Skeletal muscle satellite cell (primary cell): ENCODE measurements at regions not wholly inside any gene's neighbourhood (a gene's known extent, or its start where the extent isn't known, plus 50 kb on each side); places are given as distances from the start of the nearest gene placed in this dataset.
"Not testable (repeated sequence)": the region's sequence is repeated elsewhere in the genome, so short reads cannot be mapped to it uniquely, and the experiment has no call there.

ENCODE experiments used
- H3K27me3 ChIP-seq: 2 replicates; pipeline ENCODE4 v1.7.0; 2013; ENCODE audit warnings: low read length; ENCODE audit not compliant: control insufficient read depth, insufficient read depth
- H3K36me3 ChIP-seq: 2 replicates; pipeline ENCODE4 v1.7.0; 2013; ENCODE audit warnings: mild to moderate bottlenecking, control low read depth, low read length; ENCODE audit not compliant: insufficient read depth
- H3K4me1 ChIP-seq: 2 replicates; pipeline ENCODE4 v1.7.0; 2013; ENCODE audit warnings: low read length; ENCODE audit not compliant: control insufficient read depth, insufficient read depth
- H3K4me2 ChIP-seq: 2 replicates; pipeline ENCODE4 v1.7.0; 2013; ENCODE audit warnings: mild to moderate bottlenecking, low read length
- H3K4me3 ChIP-seq: 2 replicates; pipeline ENCODE4 v1.7.0; 2013; ENCODE audit warnings: low read length
- H3K9ac ChIP-seq: 2 replicates; pipeline ENCODE4 v1.7.0; 2013; ENCODE audit warnings: mild to moderate bottlenecking, low read depth, low read length, moderate library complexity
- H3K9me3 ChIP-seq: replicated peaks from 2 replicates; pipeline ENCODE4 v1.7.0; 2013; ENCODE audit warnings: mild to moderate bottlenecking, control low read depth, low read length

- Histone ChIP-seq H3K27me3 (no peaks in the 10 kb centered on the region), H3K36me3 (no peaks in the 10 kb centered on the region)
These were observed 1136.0 kb downstream of the HACE1 start for GRCh38 chr6:103723438-103724322.

GRCh38 chr6:103722683-103723082 is 1137.0 kb downstream of the HACE1 start:
- Histone ChIP-seq H3K9ac (no peak overlapping the region), H3K4me2 (no peak overlapping the region), H3K4me1 (no peaks in the 10 kb centered on the region), H3K4me3 (no peak overlapping the region), H3K9me3 (peaks cover 10% of the 10 kb centered on the region), H3K36me3 (no peaks in the 10 kb centered on the region), H3K27me3 (no peaks in the 10 kb centered on the region)

More at GRCh38 chr6:103723438-103724322, 1136.0 kb downstream of the HACE1 start:
- no peak overlapping the region for H3K9ac ChIP-seq
- H3K9me3 ChIP-seq, result peaks cover 10% of the 10 kb centered on the region
- no peak overlapping the region for H3K4me2 ChIP-seq
- no peaks in the 10 kb centered on the region for H3K4me1 ChIP-seq
- no peak overlapping the region for H3K4me3 ChIP-seq

- no peaks in the 10 kb centered on the region for H3K36me3 ChIP-seq
- H3K9me3 ChIP-seq, result peaks cover 10% of the 10 kb centered on the region
- H3K4me3 ChIP-seq, result no peak overlapping the region
- H3K9ac ChIP-seq, result no peak overlapping the region
- no peaks in the 10 kb centered on the region for H3K27me3 ChIP-seq
- no peak overlapping the region for H3K4me2 ChIP-seq
- no peaks in the 10 kb centered on the region for H3K4me1 ChIP-seq
These were observed 1137.8 kb downstream of the HACE1 start for GRCh38 chr6:103721923-103722322.

- Histone ChIP-seq H3K4me1 (no peaks in the 10 kb centered on the region), H3K36me3 (no peaks in the 10 kb centered on the region), H3K4me2 (no peak overlapping the region), H3K9me3 (peaks cover 10% of the 10 kb centered on the region), H3K9ac (no peak overlapping the region), H3K4me3 (no peak overlapping the region), H3K27me3 (no peaks in the 10 kb centered on the region)
These were observed 1139.3 kb downstream of the HACE1 start for GRCh38 chr6:103720393-103720792.

- H3K4me2 ChIP-seq, result no peak overlapping the region
- H3K9ac ChIP-seq, result no peak overlapping the region
- H3K36me3 ChIP-seq, result no peaks in the 10 kb centered on the region
- H3K4me3 ChIP-seq, result no peak overlapping the region
- no peaks in the 10 kb centered on the region for H3K27me3 ChIP-seq
- no peaks in the 10 kb centered on the region for H3K4me1 ChIP-seq
- peaks cover 10% of the 10 kb centered on the region for H3K9me3 ChIP-seq
These were observed 1140.2 kb downstream of the HACE1 start for GRCh38 chr6:103719545-103719944.

- Histone ChIP-seq H3K9ac (no peak overlapping the region), H3K4me3 (no peak overlapping the region), H3K4me1 (no peaks in the 10 kb centered on the region), H3K36me3 (no peaks in the 10 kb centered on the region), H3K27me3 (no peaks in the 10 kb centered on the region), H3K4me2 (no peak overlapping the region), H3K9me3 (no peaks in the 10 kb centered on the region)
These were observed 1144.5 kb downstream of the HACE1 start for GRCh38 chr6:103715269-103715668.

- not testable (repeated sequence) for H3K9me3 ChIP-seq, H3K4me2 ChIP-seq, H3K4me3 ChIP-seq, H3K36me3 ChIP-seq, H3K4me1 ChIP-seq, H3K9ac ChIP-seq, H3K27me3 ChIP-seq
These were observed 1150.5 kb downstream of the HACE1 start for GRCh38 chr6:103709236-103709635.

GRCh38 chr6:103707596-103708325 is 1152.0 kb downstream of the HACE1 start:
- no peak overlapping the region for H3K4me3 ChIP-seq
- no peaks in the 10 kb centered on the region for H3K36me3 ChIP-seq
- H3K9ac ChIP-seq, result no peak overlapping the region
- no peaks in the 10 kb centered on the region for H3K4me1 ChIP-seq
- no peak overlapping the region for H3K4me2 ChIP-seq
- no peaks in the 10 kb centered on the region for H3K27me3 ChIP-seq
- H3K9me3 ChIP-seq, result peaks cover 4% of the 10 kb centered on the region

GRCh38 chr6:103699769-103700168 is 1160.0 kb downstream of the HACE1 start:
- Histone ChIP-seq H3K4me2 (no peak overlapping the region), H3K9ac (no peak overlapping the region), H3K27me3 (no peaks in the 10 kb centered on the region), H3K36me3 (no peaks in the 10 kb centered on the region), H3K9me3 (peaks cover 3% of the 10 kb centered on the region), H3K4me3 (no peak overlapping the region), H3K4me1 (no peaks in the 10 kb centered on the region)

- no peaks in the 10 kb centered on the region for H3K36me3 ChIP-seq
- H3K9ac ChIP-seq, result no peak overlapping the region
- no peak overlapping the region for H3K4me3 ChIP-seq
- H3K4me1 ChIP-seq, result no peaks in the 10 kb centered on the region
- H3K27me3 ChIP-seq, result no peaks in the 10 kb centered on the region
- H3K9me3 ChIP-seq, result no peaks in the 10 kb centered on the region
- H3K4me2 ChIP-seq, result no peak overlapping the region
These were observed 1172.3 kb downstream of the HACE1 start for GRCh38 chr6:103687430-103687829.

GRCh38 chr6:103680116-103680515 is 1179.6 kb downstream of the HACE1 start:
- H3K4me2 ChIP-seq, result no peak overlapping the region
- no peak overlapping the region for H3K9ac ChIP-seq
- no peaks in the 10 kb centered on the region for H3K9me3 ChIP-seq
- no peaks in the 10 kb centered on the region for H3K36me3 ChIP-seq
- no peaks in the 10 kb centered on the region for H3K4me1 ChIP-seq
- no peak overlapping the region for H3K4me3 ChIP-seq
- H3K27me3 ChIP-seq, result no peaks in the 10 kb centered on the region
